Fibroblast of lung (primary cell): ENCODE measurements at regions not wholly inside any gene's neighbourhood (a gene's known extent, or its start where the extent isn't known, plus 50 kb on each side); places are given as distances from the start of the nearest gene placed in this dataset.

ENCODE experiments used
- EZH2 ChIP-seq: IDR thresholded peaks from 2 replicates; pipeline ENCODE4 v1.5.1; 2012; ENCODE audit warnings: low read length, control low read depth, mild to moderate bottlenecking; ENCODE audit errors: missing control alignments
- TF ChIP-seq, protein P1 (sequence below), 2 donors: IDR thresholded peaks in 1 of 2; conservative IDR thresholded peaks in 1 of 2; 1 replicate in 1 of 2; 2 replicates in 1 of 2; pipeline ENCODE4 v1.5.1; 2011 to 2012; ENCODE audit warnings: low read length in 2 of 2, control low read depth in 1 of 2, inconsistent platforms in 1 of 2, low read depth in 1 of 2, mild to moderate bottlenecking in 1 of 2

DNA sequence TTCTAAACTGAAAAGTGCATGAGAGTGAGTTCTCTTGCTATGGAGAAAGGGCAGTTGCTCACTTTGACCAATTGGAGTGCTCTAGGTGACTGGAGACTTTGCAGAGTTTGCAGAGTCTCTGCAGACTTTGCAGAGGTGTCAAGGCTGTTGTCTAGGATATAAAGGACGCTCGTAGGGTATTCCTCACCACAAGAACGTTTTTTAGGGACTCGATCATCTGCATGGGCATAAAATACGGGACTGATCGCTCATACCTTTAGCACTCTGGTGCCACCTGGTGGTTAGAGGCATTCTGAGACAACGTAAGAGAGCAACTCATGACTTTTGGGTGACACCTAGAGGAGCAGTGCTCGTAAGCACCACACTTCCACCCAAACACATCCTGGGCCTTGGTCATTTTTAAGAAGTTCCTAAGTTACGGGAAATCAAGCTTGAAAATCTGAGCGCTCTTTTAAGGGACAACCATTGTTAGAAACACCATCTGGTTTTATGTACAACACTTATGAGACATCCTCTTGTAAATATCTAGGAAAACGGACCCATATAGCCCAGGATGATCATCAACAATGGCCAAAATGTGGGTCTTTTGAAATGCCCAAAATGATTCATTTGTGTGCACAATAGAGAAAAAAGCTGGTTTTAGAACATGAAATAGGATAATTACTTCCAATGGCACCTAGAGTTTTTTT lies 51.6 kb upstream of the XCR1 start:
- no peak for TF ChIP-seq EZH2
- TF ChIP-seq, protein P1, sequence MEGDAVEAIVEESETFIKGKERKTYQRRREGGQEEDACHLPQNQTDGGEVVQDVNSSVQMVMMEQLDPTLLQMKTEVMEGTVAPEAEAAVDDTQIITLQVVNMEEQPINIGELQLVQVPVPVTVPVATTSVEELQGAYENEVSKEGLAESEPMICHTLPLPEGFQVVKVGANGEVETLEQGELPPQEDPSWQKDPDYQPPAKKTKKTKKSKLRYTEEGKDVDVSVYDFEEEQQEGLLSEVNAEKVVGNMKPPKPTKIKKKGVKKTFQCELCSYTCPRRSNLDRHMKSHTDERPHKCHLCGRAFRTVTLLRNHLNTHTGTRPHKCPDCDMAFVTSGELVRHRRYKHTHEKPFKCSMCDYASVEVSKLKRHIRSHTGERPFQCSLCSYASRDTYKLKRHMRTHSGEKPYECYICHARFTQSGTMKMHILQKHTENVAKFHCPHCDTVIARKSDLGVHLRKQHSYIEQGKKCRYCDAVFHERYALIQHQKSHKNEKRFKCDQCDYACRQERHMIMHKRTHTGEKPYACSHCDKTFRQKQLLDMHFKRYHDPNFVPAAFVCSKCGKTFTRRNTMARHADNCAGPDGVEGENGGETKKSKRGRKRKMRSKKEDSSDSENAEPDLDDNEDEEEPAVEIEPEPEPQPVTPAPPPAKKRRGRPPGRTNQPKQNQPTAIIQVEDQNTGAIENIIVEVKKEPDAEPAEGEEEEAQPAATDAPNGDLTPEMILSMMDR (conservative IDR thresholded peaks at IDR 0.05 in 1 of 2, IDR thresholded peaks at IDR 0.05 in 1 of 2; ENCODE audit: low read depth in 1 of 2, low read length in 2 of 2) = peak; percentile 92 to 100
